Mammary epithelial cell (primary cell): ENCODE measurements at regions not wholly inside any gene's neighbourhood (a gene's known extent, or its start where the extent isn't known, plus 50 kb on each side); places are given as distances from the start of the nearest gene placed in this dataset.

ENCODE experiments used
- EZH2 ChIP-seq: IDR thresholded peaks from 2 replicates; pipeline ENCODE4 v1.6.1; 2012; ENCODE audit warnings: low read length, inconsistent platforms, borderline replicate concordance
- TF ChIP-seq, protein P1 (sequence below), 2 donors: IDR thresholded peaks in 1 of 2; conservative IDR thresholded peaks in 1 of 2; 2 replicates each; pipeline ENCODE4 v1.5.1; 2011 to 2012; ENCODE audit warnings: inconsistent platforms in 2 of 2, low read length in 2 of 2, mild to moderate bottlenecking in 2 of 2, control low read depth in 1 of 2, low read depth in 1 of 2; ENCODE audit not compliant: insufficient read depth in 1 of 2; ENCODE audit errors: extremely low read depth in 1 of 2

DNA sequence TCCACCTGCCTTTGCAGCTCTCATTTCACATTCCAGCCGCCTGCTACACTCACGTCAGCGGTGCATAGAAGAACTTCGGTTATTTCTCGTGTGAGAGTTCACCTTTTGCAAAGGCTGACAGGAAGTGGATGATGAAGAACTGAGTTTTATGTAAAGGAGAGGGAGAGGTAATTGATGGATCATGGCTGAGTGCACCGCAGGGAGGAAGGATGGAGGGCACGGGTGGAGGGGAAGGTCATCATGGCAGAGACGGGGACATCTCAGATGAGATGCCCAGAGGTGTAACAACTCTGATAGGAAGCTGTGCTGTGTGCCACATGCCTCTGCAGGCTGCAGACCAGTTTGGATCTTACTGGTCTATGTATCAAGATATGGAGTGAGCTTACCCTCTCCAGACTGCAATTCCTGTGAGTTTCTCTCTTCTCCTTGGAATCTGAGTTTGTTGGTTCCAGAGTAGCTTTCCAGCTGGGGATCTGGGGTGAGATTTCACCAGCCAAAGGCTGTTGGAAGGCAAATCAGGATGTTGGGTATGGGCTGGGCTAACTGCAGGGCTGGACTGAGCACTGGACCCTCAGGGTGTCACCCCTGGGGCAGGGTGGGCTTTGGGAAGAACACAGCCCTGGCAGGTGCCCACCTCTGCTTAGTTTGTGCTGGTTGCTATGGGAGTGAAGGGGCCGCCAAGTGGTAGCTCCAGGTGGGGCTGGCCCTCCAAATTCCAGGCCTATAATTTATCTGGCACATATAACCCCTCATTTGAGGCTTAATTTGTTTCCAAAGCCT is 777.0 kb downstream of the KCNJ18 start:
- TF ChIP-seq, protein P1, sequence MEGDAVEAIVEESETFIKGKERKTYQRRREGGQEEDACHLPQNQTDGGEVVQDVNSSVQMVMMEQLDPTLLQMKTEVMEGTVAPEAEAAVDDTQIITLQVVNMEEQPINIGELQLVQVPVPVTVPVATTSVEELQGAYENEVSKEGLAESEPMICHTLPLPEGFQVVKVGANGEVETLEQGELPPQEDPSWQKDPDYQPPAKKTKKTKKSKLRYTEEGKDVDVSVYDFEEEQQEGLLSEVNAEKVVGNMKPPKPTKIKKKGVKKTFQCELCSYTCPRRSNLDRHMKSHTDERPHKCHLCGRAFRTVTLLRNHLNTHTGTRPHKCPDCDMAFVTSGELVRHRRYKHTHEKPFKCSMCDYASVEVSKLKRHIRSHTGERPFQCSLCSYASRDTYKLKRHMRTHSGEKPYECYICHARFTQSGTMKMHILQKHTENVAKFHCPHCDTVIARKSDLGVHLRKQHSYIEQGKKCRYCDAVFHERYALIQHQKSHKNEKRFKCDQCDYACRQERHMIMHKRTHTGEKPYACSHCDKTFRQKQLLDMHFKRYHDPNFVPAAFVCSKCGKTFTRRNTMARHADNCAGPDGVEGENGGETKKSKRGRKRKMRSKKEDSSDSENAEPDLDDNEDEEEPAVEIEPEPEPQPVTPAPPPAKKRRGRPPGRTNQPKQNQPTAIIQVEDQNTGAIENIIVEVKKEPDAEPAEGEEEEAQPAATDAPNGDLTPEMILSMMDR (conservative IDR thresholded peaks at IDR 0.05 in 1 of 2, IDR thresholded peaks at IDR 0.05 in 1 of 2; ENCODE audit: extremely low read depth in 1 of 2, insufficient read depth in 1 of 2, low read depth in 1 of 2, low read length in 2 of 2): no peak
- TF ChIP-seq EZH2: no peak
